ACC112 (cell line): ENCODE measurements at regions not wholly inside any gene's neighbourhood (a gene's known extent, or its start where the extent isn't known, plus 50 kb on each side); places are given as distances from the start of the nearest gene placed in this dataset.

Experiments
- H2AFZ ChIP-seq: fragments of 200-600 bp; sonication (generic); one replicate; pipeline ENCODE4 v1.6.0; 2017; ENCODE audit warnings: antibody characterized with exemption, low read length; ENCODE audit not compliant: unreplicated experiment
- H3K27ac ChIP-seq: fragments of 200-600 bp; sonication (generic); 2 replicates; pipeline ENCODE4 v1.5.1; 2014; ENCODE audit warnings: low read depth, mild to moderate bottlenecking, antibody characterized with exemption, low read length, moderate library complexity
- H3K27me3 ChIP-seq: fragments of 200-600 bp; sonication (generic); 2 replicates; pipeline ENCODE4 v1.6.1; 2014; ENCODE audit warnings: mild to moderate bottlenecking, antibody characterized with exemption, low read length, moderate library complexity, mixed read lengths; ENCODE audit not compliant: insufficient read depth
- H3K36me3 ChIP-seq: fragments of 200-600 bp; sonication (generic); 2 replicates; pipeline ENCODE4 v1.6.1; 2016; ENCODE audit warnings: mild to moderate bottlenecking, antibody characterized with exemption, low read length, moderate library complexity, mixed read lengths; ENCODE audit not compliant: insufficient read depth
- H3K4me1 ChIP-seq: fragments of 200-600 bp; sonication (generic); one replicate; pipeline ENCODE4 v1.6.1; 2016; ENCODE audit warnings: low read length, mixed read lengths; ENCODE audit not compliant: insufficient read depth, unreplicated experiment, control insufficient read depth
- H3K4me3 ChIP-seq: fragments of 200-600 bp; sonication (generic); 2 replicates; pipeline ENCODE4 v1.5.1; 2014; ENCODE audit warnings: mild to moderate bottlenecking, low read depth, low read length
- H3K79me2 ChIP-seq: fragments of 200-600 bp; sonication (generic); one replicate; pipeline ENCODE4 v1.6.0; 2016; ENCODE audit warnings: low read length; ENCODE audit not compliant: control insufficient read depth, unreplicated experiment, insufficient read depth

DNA sequence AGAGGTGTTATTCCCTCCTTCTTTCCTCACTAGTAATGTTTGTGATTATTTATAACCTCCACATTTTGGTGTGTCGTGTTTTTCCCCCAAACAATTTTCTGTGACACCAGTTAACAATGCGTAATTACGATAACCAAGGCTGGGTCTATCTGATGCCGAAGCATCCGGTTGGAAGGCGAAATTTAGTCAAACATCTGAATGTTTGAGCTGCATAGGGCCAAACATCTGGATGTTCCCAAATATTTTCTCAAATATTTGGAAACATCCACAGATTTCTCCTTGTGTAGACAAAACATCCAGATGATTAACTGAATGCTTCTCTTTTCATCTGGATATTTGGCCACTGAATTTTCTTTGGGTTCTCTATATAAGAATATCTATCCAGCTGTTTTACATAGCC is 371.7 kb downstream of the NFIB start:
- Histone ChIP-seq H3K27ac (peak overlapping the region; percentile 58), H3K4me3 (0 out of 2 replicates have a peak overlapping the region, but pooled peaks have one; percentile 1), H3K27me3 (no peaks in the 10 kb centered on the region), H2AFZ (no peak overlapping the region), H3K36me3 (no peaks in the 10 kb centered on the region), H3K79me2 (no peaks in the 10 kb centered on the region), H3K4me1 (peaks cover 34% of the 10 kb centered on the region)

DNA sequence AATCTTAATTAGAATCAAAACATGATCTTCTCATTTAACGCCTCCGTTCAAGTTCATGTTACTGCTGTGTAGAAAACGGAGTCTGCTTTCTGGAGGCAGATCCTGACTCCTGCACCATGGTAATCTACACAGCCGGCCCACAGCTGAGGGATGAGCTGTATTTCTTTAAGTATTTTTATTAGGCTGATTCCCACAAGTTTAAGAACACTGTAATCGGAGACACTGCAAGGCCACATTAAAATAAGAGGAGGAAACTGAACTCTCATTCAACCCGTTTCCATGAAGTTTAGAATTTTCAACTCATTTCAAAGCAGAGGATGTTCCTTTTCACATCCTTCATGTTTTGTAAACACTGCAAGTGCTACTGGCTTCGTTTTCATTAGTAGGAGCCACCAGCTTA is 372.2 kb downstream of the NFIB start:
- H3K27me3 ChIP-seq = no peaks in the 10 kb centered on the region
- no peak overlapping the region for H3K4me3 ChIP-seq
- H3K79me2 ChIP-seq = no peaks in the 10 kb centered on the region
- no peak overlapping the region for H2AFZ ChIP-seq
- H3K4me1 ChIP-seq = peaks cover 34% of the 10 kb centered on the region
- H3K36me3 ChIP-seq = no peaks in the 10 kb centered on the region
- H3K27ac ChIP-seq = no peak overlapping the region

DNA sequence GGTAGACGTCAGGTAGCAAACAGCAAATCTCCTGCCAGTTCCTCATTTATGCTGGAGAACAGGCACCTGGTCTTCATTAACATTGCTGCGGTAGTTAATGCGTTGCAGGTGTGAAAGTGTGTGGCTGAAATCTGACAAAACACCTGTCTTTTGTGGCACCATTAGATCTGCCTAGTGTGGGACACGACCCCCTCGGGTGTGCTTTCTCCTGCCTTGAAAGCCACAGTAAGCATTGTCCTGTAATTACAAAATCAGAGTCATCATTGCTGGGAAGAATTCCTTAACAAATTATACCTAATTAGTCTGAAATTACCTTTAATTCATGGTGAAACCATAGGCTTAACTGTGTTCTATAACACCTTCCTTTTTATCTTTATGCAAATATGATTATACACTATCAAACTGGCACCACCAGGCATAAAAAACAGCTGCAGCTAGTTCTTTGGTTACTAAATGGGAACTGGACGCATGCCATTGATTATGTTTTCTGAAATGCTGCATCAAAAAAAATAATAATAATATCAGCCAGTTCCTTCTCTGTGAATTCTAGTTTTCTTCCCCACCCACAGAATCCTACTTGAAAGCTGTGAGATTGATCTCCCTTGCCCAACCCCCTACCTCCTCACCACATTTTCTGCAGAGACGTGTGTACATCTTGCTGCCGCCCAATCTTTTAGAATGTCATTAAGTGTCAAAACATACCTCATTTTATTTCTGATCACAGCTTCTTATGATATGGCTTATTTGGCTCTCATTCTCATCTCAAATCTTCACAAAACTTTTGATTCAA is 374.0 kb downstream of the NFIB start:
- Histone ChIP-seq H3K4me1 (peaks cover 34% of the 10 kb centered on the region), H3K4me3 (no peak overlapping the region), H2AFZ (no peak overlapping the region), H3K27me3 (no peaks in the 10 kb centered on the region), H3K36me3 (no peaks in the 10 kb centered on the region), H3K79me2 (no peaks in the 10 kb centered on the region), H3K27ac (no peak overlapping the region)

DNA sequence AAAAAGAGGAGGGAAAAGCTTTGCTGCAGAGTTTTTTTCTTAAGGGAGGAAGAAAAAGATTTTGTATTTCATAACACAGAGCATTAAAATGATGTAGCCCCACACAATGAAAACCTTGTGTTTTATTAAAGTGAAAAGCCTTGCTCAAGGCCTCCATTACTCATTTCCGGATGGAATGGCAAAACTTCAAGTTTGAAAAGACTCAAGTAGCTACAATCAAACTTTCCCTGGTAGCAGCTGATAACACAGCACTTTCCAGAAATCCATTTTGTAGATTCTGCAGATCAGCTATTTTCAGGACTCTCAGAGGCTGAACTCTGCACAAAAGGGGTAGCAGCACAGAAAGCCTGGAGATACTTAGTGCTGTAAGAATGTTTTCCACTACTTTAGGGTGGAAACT is 374.8 kb downstream of the NFIB start:
- Histone ChIP-seq H3K27ac (0 out of 2 replicates have a peak overlapping the region, but pooled peaks have one; percentile 8), H3K4me1 (peaks cover 34% of the 10 kb centered on the region), H2AFZ (peak overlapping the region; percentile 3), H3K4me3 (no peak overlapping the region; the same call in 1 of the 2 replicates), H3K27me3 (no peaks in the 10 kb centered on the region), H3K79me2 (no peaks in the 10 kb centered on the region), H3K36me3 (no peaks in the 10 kb centered on the region)

DNA sequence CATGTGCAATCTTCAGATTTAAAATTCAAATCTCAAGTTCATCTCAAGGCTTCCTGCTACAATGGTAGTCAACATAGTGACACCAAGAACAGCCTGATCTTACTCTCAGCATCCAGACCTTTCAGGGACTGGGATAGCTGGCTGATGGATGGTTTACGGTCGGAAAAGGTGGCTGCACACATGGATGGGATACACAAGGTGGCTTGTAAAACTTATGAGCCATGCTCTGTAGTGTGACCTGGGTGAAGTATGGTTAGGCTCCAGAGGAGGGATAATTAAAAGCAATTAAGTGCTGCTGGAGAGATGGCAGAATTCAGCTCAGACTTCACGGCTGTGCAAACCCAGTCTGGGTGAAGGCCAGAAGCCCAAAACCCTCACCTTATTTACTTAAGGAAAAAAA is 379.5 kb downstream of the NFIB start:
- Histone ChIP-seq H3K36me3 (no peaks in the 10 kb centered on the region), H3K79me2 (no peaks in the 10 kb centered on the region), H3K27ac (no peak overlapping the region), H2AFZ (no peak overlapping the region), H3K27me3 (no peaks in the 10 kb centered on the region), H3K4me3 (no peak overlapping the region), H3K4me1 (peaks cover 11% of the 10 kb centered on the region)

DNA sequence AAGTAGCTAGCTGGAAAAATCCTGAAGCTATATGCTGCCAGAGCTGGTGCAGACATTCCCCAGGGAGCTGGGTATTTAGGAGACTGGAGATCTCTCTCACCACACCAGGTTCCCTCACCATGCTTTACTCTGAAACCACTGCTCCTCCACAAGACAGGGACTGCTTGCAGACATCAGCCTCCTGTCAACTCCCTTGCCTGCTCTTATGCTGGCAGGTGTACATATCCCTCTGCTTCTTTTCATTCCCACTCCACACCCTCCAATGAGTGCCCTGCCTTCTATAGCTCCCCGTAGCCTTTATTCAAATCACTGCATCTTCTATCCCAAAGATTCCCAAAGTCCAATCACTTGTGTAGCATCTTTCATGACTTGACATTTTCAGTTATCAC is 380.7 kb downstream of the NFIB start:
- Histone ChIP-seq H2AFZ (no peak overlapping the region), H3K4me3 (no peak overlapping the region), H3K27ac (no peak overlapping the region), H3K27me3 (no peaks in the 10 kb centered on the region), H3K79me2 (no peaks in the 10 kb centered on the region), H3K4me1 (no peaks in the 10 kb centered on the region), H3K36me3 (no peaks in the 10 kb centered on the region)

GRCh38 chr9:13932528-13933267 is 381.2 kb downstream of the NFIB start:
- no peaks in the 10 kb centered on the region for H3K27me3 ChIP-seq
- H3K4me1 ChIP-seq = no peaks in the 10 kb centered on the region
- H3K4me3 ChIP-seq = no peak overlapping the region
- H2AFZ ChIP-seq = no peak overlapping the region
- H3K36me3 ChIP-seq = no peaks in the 10 kb centered on the region
- H3K27ac ChIP-seq = no peak overlapping the region
- no peaks in the 10 kb centered on the region for H3K79me2 ChIP-seq

GRCh38 chr9:13929013-13929412 is 384.9 kb downstream of the NFIB start:
- Histone ChIP-seq H3K27me3 (no peaks in the 10 kb centered on the region), H3K4me3 (no peak overlapping the region), H2AFZ (no peak overlapping the region), H3K4me1 (no peaks in the 10 kb centered on the region), H3K79me2 (no peaks in the 10 kb centered on the region), H3K36me3 (no peaks in the 10 kb centered on the region), H3K27ac (no peak overlapping the region)

DNA sequence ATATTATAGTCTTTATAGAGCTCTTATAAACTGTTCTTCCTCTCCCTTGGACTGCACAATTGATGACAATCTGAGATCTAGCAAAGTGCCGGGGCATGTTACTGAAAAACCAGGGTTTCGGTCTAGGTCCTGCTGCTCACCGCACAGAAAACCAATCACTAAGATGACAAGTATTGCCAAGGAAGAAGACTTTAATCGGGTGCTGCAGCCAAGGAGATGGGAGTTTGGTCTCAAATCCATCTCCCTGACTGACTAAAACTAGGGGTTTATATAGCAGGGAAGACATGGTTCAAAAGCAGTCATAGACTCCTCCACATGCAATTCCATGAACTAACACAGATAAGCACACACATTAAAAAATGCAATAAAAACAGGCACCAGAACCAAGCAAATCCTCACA is 390.6 kb downstream of the NFIB start:
- H2AFZ ChIP-seq = no peak overlapping the region
- H3K4me3 ChIP-seq = no peak overlapping the region
- no peak overlapping the region for H3K27ac ChIP-seq
- no peaks in the 10 kb centered on the region for H3K36me3 ChIP-seq
- H3K79me2 ChIP-seq = no peaks in the 10 kb centered on the region
- no peaks in the 10 kb centered on the region for H3K27me3 ChIP-seq
- H3K4me1 ChIP-seq = no peaks in the 10 kb centered on the region

- Histone ChIP-seq H3K4me3 (no peak overlapping the region), H2AFZ (no peak overlapping the region), H3K79me2 (no peaks in the 10 kb centered on the region), H3K4me1 (no peaks in the 10 kb centered on the region), H3K27ac (no peak overlapping the region), H3K36me3 (no peaks in the 10 kb centered on the region), H3K27me3 (no peaks in the 10 kb centered on the region)
These were observed 393.4 kb downstream of the NFIB start for GRCh38 chr9:13920557-13920956.

- Histone ChIP-seq H3K4me3 (no peak overlapping the region), H3K4me1 (no peaks in the 10 kb centered on the region), H3K27me3 (no peaks in the 10 kb centered on the region), H3K27ac (no peak overlapping the region), H3K36me3 (no peaks in the 10 kb centered on the region), H2AFZ (no peak overlapping the region), H3K79me2 (no peaks in the 10 kb centered on the region)
These were observed 394.5 kb downstream of the NFIB start for GRCh38 chr9:13919401-13919800.
